ENCODE measurements at regions not wholly inside any gene's neighbourhood (a gene's known extent, or its start where the extent isn't known, plus 50 kb on each side); places are given as distances from the start of the nearest gene placed in this dataset.
"Not testable (repeated sequence)": the region's sequence is repeated elsewhere in the genome, so short reads cannot be mapped to it uniquely, and the experiment has no call there.

DNA sequence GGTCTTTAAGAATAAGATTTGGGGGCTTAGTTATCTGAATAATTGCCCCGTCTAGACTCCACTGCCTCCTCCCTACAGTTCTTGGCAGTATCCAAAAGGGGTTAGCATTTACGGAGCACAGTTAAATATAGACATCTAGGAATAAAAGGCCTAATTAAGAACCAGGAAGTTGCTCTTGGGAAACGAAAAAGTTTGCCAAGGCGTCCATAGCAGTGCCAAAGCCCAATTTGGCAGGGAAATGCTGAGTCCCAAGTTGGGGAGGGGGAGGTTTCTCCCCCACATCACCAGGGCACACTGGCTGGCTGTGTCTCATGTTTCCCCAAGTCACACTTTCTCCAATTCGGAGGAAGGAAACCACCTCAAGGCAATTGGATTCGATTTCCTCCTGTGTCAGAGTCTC, 338.7 kb downstream of the FBXW7 start:
- intact Hi-C loops (cut with micrococcal nuclease), result no loop called here

DNA sequence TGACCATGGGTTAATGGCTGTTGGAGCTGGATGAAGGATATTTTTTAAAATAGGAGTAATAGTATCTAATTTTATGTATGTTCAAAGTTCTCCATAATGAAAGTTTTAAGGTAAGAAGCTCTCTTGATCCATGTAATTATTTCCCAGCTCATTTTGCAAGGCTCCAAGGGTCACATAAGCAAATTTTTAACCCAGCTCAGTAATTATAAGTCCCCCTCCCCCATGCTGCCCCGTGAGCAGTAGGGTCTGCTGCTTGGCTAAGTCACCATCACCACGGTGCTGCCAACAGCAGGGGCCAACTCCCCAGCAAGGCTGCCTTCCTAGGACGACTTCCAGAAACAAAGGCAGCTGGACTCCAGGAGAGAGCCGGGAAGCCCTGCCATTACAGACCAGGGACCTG, 340.0 kb downstream of the FBXW7 start:
- intact Hi-C loops (cut with micrococcal nuclease), result no loop called here

DNA sequence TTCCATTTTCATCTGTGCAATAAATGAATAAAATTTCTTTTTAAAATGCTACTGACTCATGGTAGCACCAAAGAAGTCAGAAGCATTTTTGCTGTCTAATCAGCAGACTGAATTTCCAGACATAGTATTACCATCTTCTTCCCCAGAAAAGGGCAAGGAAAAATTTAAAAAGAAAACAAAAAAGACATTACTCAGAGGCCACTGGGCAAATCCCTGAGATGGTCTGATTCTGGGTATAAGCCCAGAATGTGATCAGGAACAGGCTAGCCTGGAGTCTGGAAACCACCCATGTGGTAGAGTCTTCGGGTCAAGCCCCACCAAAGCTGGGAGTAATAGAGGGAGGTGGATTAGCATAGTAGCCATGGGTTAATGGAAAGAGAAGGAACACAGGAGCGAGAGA, 342.8 kb downstream of the FBXW7 start:
- intact Hi-C loops (cut with micrococcal nuclease), result no loop called here

DNA sequence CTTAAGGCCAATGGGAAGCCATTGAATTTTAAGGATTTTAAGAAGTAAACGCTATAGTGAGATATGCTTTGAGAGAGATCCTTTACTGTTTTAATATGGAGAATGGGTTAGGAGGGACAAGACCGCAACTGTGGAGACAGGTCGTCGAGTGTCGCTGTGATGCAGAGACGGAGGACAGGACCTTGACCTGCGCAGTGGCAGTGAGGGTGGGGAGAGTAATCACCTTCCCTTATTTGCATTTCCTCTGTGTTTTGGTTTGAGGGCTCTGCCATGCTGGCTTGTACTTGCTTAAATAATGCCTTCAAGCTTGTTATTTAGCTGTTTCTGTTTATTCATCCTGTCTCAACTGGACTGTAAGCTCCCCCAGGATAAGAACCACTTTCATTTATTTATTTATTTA, 345.0 kb downstream of the FBXW7 start:
- intact Hi-C loops (cut with micrococcal nuclease), result no loop called here

DNA sequence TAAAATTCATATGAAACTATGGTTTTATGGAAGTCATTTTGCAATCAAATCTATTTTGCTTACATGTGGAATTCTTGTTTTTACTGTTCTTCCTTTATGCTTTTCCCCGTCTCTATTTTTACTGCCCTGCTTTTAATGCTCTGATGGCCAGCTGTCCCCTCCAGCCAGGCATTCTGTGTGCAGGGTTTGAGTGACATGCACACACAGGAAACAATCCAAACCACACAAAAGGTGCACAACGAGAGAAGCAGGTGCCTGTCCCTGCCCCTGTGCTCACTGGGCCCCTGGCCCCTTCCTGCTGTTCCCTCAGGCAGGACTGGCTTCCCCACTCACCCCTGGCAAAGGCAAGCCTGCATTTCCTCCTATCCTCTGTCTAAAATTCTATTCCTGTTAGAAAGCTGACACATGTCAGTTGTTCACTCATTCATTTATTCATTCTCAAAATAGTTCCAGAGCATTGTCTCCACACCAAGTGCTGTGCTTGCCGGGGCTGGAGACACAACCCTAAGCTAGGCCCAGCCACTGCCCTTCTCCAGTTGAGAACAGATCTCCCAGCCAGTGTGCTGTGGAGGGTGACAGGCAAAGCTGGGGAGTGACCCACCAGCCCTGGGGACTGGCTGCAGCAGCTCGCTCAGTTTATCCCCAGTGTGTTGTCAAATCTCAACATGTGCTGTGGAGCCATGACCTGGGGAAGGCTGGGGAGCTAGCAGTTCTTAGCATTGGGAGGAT, 346.3 kb downstream of the FBXW7 start:
- intact Hi-C loops (cut with micrococcal nuclease), result no loop called here

DNA sequence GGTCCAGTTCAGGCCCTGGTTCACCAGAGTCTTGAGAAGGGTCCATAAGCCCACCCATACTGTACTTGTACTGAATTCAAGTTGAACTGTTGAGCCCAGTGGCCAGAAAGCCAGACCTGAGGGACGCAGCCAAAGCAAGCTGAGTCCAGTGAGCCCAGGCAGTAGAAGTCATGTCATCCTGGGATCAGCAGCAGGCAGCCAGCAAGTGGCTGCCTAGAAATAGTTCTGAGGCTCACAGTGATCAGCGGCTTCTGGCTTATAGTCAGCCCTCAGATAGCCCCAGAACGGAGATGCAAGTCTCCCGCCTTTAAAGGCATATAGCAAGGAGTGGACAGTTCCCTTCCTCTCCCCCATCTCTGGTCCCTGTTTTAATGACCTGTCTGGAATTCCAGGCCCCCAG, 347.1 kb downstream of the FBXW7 start:
- intact Hi-C loops (cut with micrococcal nuclease), result no loop called here

DNA sequence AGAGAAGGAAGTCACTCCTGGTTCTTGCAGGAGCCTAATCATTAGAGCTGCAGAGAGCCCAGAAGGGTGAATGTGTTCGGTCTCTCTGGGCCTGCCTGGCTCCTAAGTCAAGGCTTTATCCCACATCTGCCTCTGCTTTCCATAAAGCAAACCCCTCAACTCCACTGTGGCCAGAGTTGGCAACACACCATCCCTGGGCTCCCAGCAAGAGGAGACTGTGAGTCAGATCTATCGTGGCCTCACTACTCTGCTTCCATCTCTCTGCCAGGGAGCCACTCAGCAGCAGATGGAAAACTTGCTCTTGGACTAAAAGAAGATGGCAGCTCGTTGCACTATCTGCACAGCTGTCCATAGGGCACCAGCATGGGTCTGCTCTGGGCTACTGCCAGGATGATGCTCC, 348.2 kb downstream of the FBXW7 start:
- intact Hi-C loops (cut with micrococcal nuclease), result no loop called here

DNA sequence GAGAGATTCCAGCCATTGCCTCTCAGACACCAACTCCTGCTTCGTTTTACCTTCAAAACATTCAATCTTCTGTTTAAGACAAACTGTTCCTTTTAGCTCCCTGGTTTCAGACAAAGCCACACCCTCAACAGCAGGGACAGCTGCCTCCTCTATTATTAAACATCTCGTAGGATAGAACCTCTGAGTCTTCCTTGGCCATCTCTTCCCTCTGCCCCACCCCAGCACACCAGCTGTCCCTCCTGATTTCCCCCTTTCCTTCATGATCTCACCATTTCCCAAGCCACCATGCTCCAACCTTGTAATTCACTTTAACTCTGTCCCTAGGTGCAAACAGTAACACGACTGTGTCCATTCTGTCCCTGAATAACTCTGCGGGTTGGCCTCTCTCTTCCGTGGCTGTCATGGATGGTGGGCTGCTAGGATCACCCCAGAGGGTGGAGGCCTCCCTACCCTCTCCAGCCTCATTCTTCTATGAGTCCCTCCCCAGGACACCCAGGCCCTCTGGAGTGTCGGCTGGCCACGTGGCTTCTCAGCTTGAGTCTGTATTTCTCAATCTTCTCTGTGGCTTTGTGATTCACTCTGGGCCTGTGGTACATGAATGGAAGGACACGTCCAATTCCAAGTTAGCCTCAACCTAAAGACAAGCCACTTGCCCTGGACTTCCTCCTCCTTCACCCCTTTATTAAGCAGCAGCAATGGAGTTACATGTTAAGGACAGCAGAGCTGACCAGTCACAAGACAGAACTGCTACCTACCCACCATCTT, 349.9 kb downstream of the FBXW7 start:
- intact Hi-C loops (cut with micrococcal nuclease), result no loop called here

DNA sequence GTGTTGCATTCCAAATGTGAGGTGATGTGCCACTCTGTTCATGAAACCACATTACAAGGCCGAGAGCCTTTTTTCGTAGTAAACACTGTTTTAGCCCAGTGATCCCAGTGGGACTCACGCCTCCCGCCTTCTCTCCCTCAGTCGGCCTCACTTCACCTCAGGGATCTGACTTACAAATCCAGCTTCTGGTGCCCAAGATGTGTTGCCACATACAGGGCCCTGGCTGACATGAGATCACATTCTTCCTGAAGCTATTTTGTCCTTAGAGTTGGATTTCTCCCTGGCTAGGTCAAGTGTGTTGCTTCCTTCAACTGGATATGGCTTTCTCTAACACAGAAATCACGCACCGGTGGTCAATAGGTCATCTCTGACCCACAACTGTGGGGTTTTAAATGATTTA, 354.7 kb downstream of the FBXW7 start:
- intact Hi-C loops (cut with micrococcal nuclease), result no loop called here

DNA sequence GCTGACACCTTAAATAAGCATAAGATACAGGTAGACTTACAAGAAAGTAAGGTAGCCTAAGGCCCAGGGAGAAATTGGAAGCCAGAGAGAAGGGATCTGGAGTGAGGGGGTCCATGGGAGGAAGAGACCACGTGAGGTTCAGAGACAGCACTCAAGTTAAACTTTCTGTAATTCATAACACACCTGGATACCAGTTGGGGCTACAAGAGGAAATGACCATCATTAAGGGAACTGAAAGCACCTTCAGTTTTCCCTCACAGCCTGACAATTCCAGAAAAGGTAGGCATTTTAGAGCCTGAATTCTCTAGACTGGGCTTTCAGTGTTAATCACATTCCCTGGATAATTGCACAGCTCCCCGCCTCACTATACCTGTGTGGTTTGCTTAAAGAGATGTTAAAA, 355.5 kb downstream of the FBXW7 start:
- intact Hi-C loops (cut with micrococcal nuclease), result no loop called here

DNA sequence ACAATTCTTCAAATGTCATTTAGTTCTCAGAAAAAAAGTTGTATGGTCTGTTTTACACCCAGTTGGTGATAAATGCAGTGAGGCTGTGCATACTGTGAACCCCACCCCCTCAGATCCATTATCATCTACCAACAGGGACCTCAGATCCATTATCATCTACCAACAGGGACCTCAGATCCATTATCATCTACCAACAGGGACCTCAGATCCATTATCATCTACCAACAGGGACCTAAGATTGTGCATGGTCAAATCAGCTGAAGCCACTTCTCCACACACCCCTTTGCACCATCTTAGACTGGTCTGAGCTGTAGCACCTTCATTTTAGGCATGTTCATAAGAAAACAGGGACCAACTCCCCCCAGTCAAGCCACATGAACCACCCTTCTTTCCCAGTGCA, 358.4 kb downstream of the FBXW7 start:
- intact Hi-C loops (cut with micrococcal nuclease), result not testable (repeated sequence)

DNA sequence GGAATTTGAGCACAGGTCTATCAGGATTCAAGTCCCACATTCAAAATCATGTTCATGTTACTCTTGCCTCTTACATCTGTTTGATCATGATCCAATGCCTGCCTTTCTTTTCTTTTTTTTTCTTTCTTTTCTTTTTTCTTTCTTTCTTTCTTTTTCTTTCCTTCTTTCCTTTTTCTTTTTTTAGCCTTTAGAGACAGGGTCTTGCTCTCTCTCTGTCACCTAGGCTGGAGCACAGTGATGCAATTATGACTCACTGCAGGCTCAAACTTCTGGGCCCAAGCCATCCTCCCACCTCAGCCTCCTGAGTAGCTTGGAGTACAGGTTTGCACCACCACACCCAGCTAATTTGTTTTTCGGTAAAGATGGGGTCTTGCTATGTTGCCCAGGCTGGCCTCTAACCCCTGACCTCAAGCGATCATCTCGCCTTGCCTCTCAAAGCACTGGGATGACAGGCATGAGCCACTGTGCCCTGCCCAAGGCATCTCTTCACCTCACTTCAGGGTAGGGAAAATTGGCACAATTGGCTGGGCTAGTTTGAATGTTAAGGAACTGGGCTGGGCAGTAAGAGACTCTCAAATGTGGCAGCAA, 359.2 kb downstream of the FBXW7 start:
- intact Hi-C loops (cut with micrococcal nuclease), result no loop called here

DNA sequence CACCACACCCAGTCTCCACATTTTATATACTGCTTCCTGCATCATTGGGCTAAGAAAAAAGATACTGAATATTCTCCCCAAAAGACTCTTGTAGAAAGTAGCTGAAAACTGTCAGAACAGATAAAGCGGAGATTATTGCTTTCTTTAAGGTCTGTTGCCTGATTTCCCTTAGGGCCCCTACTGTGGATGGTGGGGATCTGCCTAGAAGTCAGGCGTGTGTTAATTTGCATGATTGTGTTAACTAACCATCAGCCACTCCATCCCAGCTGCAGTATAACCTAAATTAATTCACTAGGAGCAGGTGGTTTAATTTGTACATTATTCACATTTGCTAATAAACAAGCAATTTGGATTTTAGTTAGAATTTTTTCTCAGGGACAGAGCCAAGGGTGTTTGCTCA, 360.3 kb downstream of the FBXW7 start:
- intact Hi-C loops (cut with micrococcal nuclease), result no loop called here

DNA sequence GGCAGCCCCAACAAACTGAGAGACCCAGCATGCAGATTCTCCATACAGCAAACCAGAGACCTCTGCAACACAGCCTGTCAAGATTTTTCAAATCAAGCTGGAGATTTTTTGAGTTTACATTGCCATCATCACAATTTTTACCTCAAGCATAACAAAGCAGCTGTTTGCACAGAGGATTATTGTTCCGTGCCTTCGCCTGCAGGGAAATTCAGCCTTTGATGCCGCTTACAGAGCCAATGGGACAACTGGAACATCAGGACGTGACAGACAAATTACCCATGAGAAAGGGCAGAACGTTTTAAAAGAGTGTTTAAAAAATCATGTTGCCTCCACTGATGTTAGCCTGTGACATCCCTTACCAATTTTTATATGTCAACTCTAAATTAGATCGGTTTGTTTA, 363.7 kb downstream of the FBXW7 start:
- intact Hi-C loops (cut with micrococcal nuclease), result no loop called here

DNA sequence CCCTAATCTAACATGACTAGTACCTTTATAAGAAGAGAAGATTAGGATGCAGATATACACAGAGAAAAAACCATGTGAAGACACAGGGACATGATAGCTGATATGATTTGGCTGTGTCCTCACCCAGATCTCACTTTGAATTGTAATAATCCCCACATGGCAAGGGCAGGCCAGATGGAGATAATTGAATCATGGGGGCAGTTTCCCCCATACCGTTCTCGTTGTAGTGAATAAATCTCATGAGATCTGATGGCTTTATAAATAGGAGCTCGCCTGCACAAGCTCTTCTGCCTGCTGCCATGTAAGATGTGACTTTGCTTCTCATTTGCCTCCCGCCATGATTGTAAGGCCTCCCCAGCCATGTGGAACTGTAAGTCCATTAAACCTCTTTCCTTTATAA, 364.3 kb downstream of the FBXW7 start:
- intact Hi-C loops (cut with micrococcal nuclease), result no loop called here

DNA sequence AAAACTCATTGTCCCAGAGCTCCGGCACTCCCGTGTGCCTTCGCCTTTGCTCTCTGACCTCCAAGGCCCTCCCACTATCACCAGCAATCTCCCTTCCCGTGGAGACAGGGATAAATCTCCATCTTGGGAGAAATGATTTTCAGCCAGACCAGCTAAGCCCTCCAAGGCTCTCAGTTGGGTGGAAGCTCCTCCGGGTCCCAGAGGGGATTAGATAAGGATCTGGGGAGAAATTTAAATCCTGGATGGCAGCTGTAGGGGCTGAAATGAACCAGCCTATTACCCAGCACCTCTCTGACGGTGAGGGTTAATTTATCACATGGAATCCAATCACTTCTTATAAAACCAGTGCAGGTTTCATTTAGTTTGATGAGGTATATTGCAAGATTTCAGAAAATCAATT, 366.2 kb downstream of the FBXW7 start:
- intact Hi-C loops (cut with micrococcal nuclease), result no loop called here

DNA sequence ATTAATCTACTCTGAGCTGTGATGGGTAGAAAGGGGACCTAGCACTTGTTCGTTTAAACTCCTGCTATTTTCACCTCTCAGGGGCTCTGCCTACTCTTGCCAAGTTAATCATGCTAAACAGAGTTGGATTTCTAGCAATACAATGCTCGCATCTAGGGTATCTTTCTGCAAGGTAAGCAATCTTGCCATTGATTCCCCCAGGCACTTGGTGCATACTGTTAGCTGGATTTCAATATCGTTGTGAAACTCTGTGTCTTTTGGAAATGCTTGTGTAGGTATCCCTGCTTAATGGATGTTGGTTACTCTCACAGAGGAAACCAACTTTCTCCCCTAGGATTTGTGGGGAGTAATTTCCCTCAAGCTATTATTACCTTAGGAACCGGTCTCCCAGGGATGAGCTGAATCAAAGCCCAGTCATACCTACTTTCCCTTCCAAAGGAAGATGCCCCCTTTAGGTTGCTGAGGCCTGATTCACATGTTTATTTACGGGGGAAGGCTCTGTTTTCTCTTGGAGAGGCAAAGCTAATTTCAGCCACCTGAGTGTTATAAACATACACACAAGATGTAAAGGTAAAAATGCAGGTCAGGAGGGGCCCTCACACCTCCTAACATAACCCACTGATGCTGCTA, 366.8 kb downstream of the FBXW7 start:
- intact Hi-C loops (cut with micrococcal nuclease), result no loop called here

DNA sequence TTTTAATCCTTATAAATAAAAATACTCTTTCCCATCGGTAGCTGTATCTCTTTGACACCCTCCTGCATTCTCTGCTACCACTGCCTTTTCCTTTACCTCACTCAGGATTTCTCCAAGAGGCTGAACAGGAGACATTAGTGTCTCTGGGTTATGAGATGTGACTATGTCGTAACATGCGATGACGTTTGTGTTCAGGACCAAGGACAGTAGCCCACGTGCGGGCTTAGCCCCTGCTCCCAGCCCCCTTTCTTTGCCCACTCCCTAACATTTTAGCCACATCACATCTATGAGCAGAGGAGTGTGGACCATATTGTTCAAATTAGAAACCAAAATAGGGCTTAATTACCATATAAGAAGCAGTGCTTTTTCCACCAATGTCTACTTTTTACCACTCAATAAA, 369.3 kb downstream of the FBXW7 start:
- intact Hi-C loops (cut with micrococcal nuclease), result no loop called here

DNA sequence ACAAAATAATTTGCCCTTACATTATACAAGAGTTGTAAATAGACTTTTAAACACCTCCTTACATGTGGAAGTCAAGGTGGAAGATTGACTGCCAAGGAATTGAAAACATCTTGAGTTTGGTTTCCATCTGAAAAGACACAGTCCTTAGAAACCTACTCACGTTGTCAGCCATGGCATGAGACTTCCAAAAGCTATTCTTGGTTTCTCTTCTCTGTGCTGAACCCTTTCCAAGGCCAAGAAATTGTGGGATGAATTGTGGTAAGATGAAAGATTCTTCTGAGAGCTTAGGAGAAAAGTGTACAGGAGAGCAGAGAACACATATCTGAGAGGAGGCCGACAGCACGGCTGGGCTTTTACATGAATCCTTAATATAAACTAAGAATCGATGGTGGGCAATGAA, 370.0 kb downstream of the FBXW7 start:
- intact Hi-C loops (cut with micrococcal nuclease), result no loop called here

DNA sequence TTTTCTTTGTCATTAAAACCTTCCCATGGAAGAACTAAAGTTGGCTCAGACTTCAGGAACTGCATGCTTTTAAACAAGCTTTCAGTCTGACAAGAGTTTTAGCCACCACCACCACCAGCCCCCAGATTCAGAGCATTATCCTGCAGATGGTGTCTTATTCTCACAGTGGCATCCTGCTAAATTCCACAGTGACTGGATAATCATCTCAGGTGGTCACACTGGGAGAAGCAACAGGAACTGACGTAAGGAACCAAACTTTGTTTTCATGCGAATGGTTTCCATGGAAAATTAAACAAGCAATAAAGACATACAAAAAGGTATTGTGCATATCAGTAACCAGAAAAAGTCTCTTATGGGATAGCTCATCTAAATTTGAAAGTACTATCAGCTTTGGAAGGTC, 370.7 kb downstream of the FBXW7 start:
- intact Hi-C loops (cut with micrococcal nuclease), result no loop called here

DNA sequence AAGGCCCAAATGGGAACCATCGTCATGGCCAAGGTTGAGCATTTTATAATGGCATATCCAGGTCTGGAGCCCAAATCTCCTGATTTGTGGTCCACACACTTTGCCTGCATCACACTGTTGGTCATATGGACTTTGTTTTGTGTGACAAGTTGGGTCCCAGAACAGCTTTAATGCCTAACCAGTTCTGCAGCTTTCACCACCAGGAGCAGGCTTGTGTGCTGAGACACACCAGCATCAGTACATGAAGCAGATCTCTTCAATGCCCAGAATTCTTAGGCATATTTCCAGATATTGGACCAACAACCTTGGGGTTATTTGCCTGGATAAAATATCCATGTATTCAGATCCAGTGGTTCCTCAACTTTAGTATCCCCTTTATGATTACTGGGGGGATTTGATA, 371.3 kb downstream of the FBXW7 start:
- intact Hi-C loops (cut with micrococcal nuclease), result no loop called here

DNA sequence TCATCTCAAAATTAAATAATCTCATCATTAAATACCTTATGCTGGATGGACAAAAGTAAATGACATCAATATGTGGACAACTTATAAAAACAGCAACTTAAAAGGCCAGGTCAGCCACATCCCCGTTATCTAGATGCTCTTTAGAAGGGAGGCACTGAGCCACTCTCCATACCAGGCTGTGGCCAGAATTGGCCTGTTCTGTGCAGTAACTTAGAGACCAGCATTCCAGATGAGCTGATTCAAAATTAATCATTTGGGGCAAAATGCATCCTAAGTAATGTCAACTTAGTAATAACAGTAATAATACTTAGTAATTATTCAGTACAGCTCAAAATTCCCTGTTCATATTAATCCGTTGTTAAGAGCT, 373.6 kb downstream of the FBXW7 start:
- intact Hi-C loops (cut with micrococcal nuclease), result no loop called here
